GM11168 (cell line): ENCODE measurements at regions not wholly inside any gene's neighbourhood (a gene's known extent, or its start where the extent isn't known, plus 50 kb on each side); places are given as distances from the start of the nearest gene placed in this dataset.
"Not testable (repeated sequence)": the region's sequence is repeated elsewhere in the genome, so short reads cannot be mapped to it uniquely, and the experiment has no call there.

ENCODE experiments used
- in situ Hi-C: fragments of 300-500 bp; cut with MboI; formaldehyde crosslinking; loops from one replicate; pipeline ENCODE4 v1.12.0; 2022; ENCODE audit warnings: low sequenced_read_pairs; ENCODE audit not compliant: unreplicated experiment

DNA sequence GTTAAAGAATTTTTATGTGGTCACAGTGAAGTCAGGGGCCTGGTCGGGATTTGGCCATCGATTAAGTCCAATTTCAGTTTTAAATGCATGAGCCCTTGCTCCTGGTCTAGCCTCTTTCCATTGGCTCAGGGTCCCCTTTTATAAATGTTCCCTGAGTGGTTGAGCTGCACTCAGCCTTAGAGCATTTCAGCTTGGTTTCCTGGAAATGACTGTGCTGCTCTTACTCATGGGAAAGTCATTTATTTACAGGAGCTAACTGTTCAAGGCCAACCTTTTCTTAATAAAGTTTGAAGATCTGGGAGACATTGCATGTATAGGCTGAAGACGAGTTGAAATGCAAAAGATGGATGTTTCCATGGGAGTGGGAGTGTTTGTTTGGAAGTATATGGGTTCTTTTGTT is 98.8 kb upstream of the CLNK start:
- in situ Hi-C loops = no loop called here

DNA sequence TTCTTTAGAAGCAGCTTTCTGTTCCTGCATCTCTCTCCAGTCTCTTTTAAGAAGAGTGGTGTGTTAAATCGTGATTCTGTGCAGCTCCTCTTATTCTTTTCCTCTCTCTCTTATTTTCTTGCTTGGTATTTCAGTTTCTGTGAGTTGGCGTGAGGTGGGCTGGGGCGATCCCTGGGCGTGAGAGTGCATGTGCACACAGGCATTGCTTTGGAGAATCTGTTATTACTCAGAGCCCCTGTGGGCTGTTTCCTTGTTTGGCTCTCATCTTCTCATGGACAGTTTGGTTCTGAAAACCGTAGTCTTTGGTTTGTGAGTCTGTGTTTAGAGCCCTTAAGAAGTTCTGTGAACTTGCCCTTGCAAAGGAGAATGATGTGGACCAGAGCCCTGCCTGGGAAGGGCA is 97.2 kb upstream of the CLNK start:
- in situ Hi-C loops = no loop called here

GRCh38 chr4:10780803-10781202 is 96.2 kb upstream of the CLNK start:
- in situ Hi-C loops = not testable (repeated sequence)

DNA sequence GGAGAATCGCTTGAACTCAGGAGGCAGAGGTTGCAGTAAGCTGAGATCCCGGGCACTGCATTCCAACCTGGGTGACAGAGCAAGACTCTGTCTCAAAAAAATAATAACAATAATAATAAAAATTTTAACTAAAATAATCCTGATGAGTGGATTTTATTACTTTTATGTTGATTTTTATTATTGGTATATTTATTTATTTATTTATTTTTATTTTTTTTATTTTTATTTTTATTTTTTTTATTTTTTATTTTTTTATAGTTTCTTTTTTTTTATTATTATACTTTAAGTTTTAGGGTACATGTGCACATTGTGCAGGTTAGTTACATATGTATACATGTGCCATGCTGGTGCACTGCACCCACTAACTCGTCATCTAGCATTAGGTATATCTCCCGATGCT is 90.6 kb upstream of the CLNK start:
- in situ Hi-C loops = not testable (repeated sequence)

DNA sequence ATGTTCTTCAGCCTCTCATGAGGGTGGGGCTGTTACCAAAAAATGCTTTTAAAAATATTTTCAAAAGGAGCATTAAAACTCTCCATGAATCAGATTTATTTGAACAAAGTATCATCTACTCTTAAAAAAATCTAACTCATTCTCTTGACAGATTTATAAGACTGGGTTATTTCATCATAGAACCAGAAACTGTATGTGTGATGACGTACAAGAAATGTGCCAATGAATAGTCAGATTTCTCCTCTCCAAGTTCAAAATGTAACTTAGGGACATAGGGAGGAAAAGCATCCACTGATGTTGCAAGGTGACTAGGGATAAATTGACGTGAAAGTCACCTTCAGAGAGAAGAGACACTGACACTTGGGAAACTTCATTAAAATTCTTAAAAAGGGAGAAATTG is 89.1 kb upstream of the CLNK start:
- in situ Hi-C loops = no loop called here

DNA sequence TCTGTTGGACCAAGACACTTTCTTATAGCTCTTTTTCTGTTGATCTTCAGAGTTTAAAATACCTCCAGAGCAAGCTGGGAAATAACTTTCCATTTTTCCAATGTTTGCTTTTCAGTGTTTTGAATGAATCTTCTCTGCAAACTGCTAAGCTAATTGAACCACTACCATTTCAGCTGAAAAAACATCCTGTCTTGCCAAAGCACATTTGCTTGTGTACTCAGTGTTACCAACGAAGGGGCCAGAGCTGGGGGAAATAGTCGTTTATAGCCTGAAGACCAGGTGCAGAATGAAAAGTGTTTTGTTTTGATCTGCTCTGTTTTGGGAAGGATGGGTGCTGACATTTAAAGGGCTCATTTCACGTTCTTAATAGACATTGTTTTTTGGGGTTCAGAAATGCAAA is 88.4 kb upstream of the CLNK start:
- in situ Hi-C loops = no loop called here

DNA sequence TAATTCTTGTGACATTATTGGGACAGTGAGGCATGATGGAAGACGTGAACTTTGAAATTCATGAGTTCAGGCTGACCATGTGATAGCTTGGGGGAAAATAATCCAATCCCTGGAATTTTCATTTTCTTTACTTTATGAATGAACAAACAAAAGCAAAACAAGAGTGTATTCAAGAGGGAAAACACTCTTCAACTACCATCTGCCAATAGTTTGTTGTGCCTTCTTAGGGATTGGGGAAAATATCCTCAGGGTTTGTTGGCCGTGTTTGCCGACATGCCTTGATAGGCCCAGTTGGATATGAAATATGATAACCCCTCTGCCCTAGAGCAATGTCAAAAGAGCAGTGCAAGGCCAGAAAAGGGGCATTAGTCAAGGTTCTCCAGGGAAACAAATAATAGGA is 80.8 kb upstream of the CLNK start:
- in situ Hi-C loops = no loop called here

- in situ Hi-C loops = no loop called here
Measured at GRCh38 chr4:10762561-10762960, 78.0 kb upstream of the CLNK start.

- in situ Hi-C loops = no loop called here
Measured at GRCh38 chr4:10761903-10762302, 77.3 kb upstream of the CLNK start.

DNA sequence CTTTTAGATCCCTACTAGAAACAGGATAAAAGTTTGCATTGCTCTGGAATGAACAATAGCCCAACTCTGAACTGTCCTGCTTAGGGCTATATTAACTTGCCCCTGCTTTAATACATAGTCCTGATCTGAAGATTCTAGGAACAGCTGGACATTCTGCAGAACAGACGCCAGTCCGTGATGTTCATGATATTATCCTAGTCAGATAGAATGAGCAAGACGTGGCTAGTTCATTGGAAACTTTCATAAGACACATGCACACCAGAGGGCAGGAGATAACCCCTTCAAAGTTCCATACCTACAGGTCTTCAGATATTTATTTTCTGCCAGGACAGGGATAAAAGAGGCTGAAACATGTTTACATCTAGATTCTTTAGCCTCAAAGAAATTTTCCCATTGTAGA is 75.5 kb upstream of the CLNK start:
- in situ Hi-C loops = no loop called here

GRCh38 chr4:10758906-10759305 is 74.3 kb upstream of the CLNK start:
- in situ Hi-C loops = no loop called here

DNA sequence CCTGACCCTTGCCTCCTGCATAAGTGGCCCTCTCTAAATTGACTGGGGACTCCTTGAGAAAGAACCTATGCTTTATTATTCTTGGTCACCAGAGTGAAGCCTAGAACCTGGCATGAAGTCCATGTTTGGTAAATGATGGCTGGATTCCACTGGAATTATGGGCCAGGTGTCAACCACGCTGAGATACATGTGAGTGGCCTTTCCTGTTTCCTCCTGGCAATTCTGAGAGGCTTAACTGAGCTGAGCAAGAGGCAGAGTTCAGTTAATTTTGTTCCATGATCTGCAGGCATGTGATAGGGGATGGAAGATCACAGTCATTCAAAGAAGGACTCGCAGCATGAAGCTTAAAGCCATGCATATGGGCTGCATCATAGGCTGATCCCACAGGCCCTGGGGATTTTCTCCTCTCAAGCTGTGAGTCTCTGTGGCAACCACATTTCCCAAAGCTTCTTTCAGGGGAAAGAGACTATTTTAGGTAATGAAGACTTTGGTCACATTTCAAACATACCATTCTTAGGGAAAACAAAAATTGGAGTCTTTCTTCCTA is 69.4 kb upstream of the CLNK start:
- in situ Hi-C loops = no loop called here

GRCh38 chr4:10753336-10753735 is 68.8 kb upstream of the CLNK start:
- in situ Hi-C loops = no loop called here

GRCh38 chr4:10750714-10751113 is 66.1 kb upstream of the CLNK start:
- in situ Hi-C loops = no loop called here

- in situ Hi-C loops = no loop called here
Measured at GRCh38 chr4:10747186-10747585, 62.6 kb upstream of the CLNK start.

DNA sequence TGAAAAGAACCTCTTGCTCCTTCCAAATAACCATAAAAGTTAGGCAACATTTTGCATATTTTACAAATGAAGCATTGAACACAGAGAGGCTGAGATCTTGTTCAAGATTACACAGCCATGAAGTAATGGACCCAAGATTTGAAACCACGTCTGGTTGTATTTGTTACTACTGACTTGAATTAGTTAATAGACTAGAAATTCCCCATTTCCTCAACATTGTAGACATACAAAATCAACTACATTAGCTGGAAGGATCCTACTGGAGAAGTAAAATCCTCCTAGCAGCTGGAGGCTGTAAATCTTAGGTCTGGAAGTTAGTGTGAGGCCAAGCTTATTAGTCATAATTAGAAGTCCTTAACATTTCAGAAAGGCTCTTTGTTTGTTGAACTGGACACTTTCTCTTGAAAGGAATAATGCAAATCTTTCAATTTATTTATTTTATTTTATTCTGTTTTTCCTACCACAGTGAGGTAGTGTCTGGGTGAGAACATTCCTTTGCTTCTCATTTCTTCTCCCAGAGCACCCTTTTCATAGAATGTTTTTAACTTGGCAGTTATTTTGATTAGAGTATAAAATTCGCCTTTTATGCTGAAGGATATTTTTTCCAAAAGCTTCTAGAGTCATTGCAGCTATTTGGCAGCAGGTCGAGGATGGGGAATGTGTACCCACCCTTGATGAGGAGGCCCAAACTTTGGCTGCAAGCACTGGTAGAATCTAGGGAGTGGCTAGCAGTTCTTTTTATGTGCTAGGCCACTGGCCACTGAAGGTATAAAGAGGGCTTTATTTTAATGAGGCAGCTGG is 62.0 kb upstream of the CLNK start:
- in situ Hi-C loops = no loop called here

- in situ Hi-C loops = no loop called here
Measured at GRCh38 chr4:10743357-10743756, 58.8 kb upstream of the CLNK start.

DNA sequence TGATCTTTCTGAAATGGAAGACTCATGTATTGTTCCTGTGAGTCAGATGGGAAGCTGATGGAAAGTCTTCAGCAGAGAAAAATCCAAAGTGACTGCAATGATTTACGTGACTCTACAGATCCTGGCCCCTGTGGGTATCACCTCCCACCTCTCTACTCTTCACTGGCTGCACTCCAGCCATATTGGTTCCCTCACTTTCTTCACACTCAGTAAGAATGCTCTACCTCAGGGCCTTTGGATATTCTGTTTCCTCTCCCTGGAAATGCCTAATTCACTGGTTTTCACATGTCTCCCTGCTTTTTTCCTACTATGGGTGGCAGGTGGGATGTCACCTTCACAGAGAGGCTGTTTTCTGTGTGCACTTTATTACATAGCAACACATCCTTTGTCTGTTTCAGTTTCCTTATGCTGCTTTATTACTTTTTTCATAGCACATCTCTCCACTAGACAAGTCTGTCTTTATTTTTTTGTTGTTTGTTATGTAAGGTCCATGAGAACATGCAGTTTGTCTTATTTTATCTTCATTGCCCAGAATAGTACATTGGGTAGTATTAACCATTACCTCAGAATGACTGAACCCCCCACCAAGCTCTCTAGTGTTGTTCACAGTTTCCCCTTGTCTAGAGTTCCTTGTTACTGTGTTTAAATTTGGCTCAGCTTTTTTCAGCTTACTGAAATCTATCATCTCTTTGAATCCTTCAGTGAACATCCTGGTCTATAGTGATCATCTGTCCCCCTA is 57.6 kb upstream of the CLNK start:
- in situ Hi-C loops = no loop called here

GRCh38 chr4:10740891-10741620 is 56.5 kb upstream of the CLNK start:
- in situ Hi-C loops = no loop called here

GRCh38 chr4:10740251-10740650 is 55.7 kb upstream of the CLNK start:
- in situ Hi-C loops = no loop called here
